Esophagus (tissue), 2 donors: ENCODE measurements at regions not wholly inside any gene's neighbourhood (a gene's known extent, or its start where the extent isn't known, plus 50 kb on each side); places are given as distances from the start of the nearest gene placed in this dataset.

Experiments
- H3K27ac ChIP-seq, 2 donors: one replicate each; pipeline ENCODE4 v1.5.1; 2013; ENCODE audit warnings: low read depth in 2 of 2, mild to moderate bottlenecking in 2 of 2, inconsistent platforms in 1 of 2, low read length in 1 of 2, moderate library complexity in 1 of 2
- H3K27me3 ChIP-seq, 2 donors: one replicate each; pipeline ENCODE4 v1.6.1; 2013; ENCODE audit warnings: low read length in 2 of 2, control low read depth in 1 of 2, mild to moderate bottlenecking in 1 of 2; ENCODE audit not compliant: insufficient read depth in 2 of 2, control insufficient read depth in 1 of 2
- H3K36me3 ChIP-seq, 2 donors: one replicate each; pipeline ENCODE4 v1.6.1; 2013; ENCODE audit warnings: low read length in 1 of 2; ENCODE audit not compliant: control insufficient read depth in 2 of 2, insufficient read depth in 2 of 2
- H3K4me1 ChIP-seq, 2 donors: one replicate each; pipeline ENCODE4 v1.6.1; 2013; ENCODE audit warnings: low read length in 1 of 2; ENCODE audit not compliant: control insufficient read depth in 2 of 2, insufficient read depth in 2 of 2
- H3K4me3 ChIP-seq, 2 donors: one replicate each; pipeline ENCODE4 v1.5.1; 2013; ENCODE audit warnings: low read length in 2 of 2, mild to moderate bottlenecking in 2 of 2, low read depth in 1 of 2, moderate library complexity in 1 of 2
- H3K9me3 ChIP-seq, 2 donors: one replicate each; pipeline ENCODE4 v1.6.1; 2013; ENCODE audit warnings: mild to moderate bottlenecking in 2 of 2, low read depth in 1 of 2, low read length in 1 of 2, moderate library complexity in 1 of 2; ENCODE audit not compliant: control insufficient read depth in 2 of 2, insufficient read depth in 1 of 2
- WGBS, 2 donors: extraction: QIAGEN DNeasy Blood & Tissue Kit; methylation state at CpG; one replicate each; pipeline ENCODE4 v1.1.7; 2013; 5-methylcytosine and 5-hydroxymethylcytosine counted together
- donor health status: healthy with polysubstance abuse.
- donor health status: Bipolar disorder and iron deficiency.

- Histone ChIP-seq H3K4me1 (no peaks in the 10 kb centered on the region), H3K27ac (no peak overlapping the region), H3K27me3 (no peaks in the 10 kb centered on the region), H3K36me3 (no peaks in the 10 kb centered on the region), H3K4me3 (no peak overlapping the region), H3K9me3 (peaks cover 3 to 7% of the 10 kb centered on the region in 2 donors)
- WGBS, 2 donors, result 60 to 63% methylated on average over 3 of the region's 3 CpGs
These were observed 890.0 kb downstream of the UQCRFS1 start for GRCh38 chr19:28322945-28323344.

GRCh38 chr19:28322491-28322890 is 890.5 kb downstream of the UQCRFS1 start:
- no peaks in the 10 kb centered on the region for H3K27me3 ChIP-seq
- H3K9me3 ChIP-seq, result peaks cover 3 to 7% of the 10 kb centered on the region in 2 donors
- H3K36me3 ChIP-seq, result no peaks in the 10 kb centered on the region
- no peak overlapping the region for H3K27ac ChIP-seq
- 76 to 78% methylated on average over 4 of the region's 4 CpGs for WGBS, 2 donors
- H3K4me1 ChIP-seq, result no peaks in the 10 kb centered on the region
- H3K4me3 ChIP-seq, result no peak overlapping the region

GRCh38 chr19:28319918-28320317 is 893.0 kb downstream of the UQCRFS1 start:
- peaks cover 0 to 10% of the 10 kb centered on the region in 2 donors for H3K9me3 ChIP-seq
- H3K36me3 ChIP-seq, result no peaks in the 10 kb centered on the region
- H3K27me3 ChIP-seq, result no peaks in the 10 kb centered on the region
- H3K27ac ChIP-seq, result no peak overlapping the region
- 73 to 77% methylated on average over 1 of the region's 1 CpG for WGBS, 2 donors
- H3K4me1 ChIP-seq, result no peaks in the 10 kb centered on the region
- no peak overlapping the region for H3K4me3 ChIP-seq

GRCh38 chr19:28319227-28319626 is 893.7 kb downstream of the UQCRFS1 start:
- no peaks in the 10 kb centered on the region for H3K4me1 ChIP-seq
- no peak overlapping the region for H3K27ac ChIP-seq
- H3K9me3 ChIP-seq, result peaks cover 2 to 10% of the 10 kb centered on the region in 2 donors
- H3K4me3 ChIP-seq, result no peak overlapping the region
- 44 to 48% methylated on average over 2 of the region's 2 CpGs for WGBS, 2 donors
- no peaks in the 10 kb centered on the region for H3K27me3 ChIP-seq
- no peaks in the 10 kb centered on the region for H3K36me3 ChIP-seq

- Histone ChIP-seq H3K27ac (no peak overlapping the region), H3K9me3 (peaks cover 4 to 10% of the 10 kb centered on the region in 2 donors), H3K4me1 (no peaks in the 10 kb centered on the region), H3K27me3 (no peaks in the 10 kb centered on the region), H3K4me3 (no peak overlapping the region), H3K36me3 (no peaks in the 10 kb centered on the region)
- 77 to 84% methylated on average over 9 of the region's 9 CpGs for WGBS, 2 donors
These were observed 894.3 kb downstream of the UQCRFS1 start for GRCh38 chr19:28318469-28319179.

- Histone ChIP-seq H3K36me3 (no peaks in the 10 kb centered on the region), H3K9me3 (peaks cover 6 to 10% of the 10 kb centered on the region in 2 donors), H3K4me3 (no peak overlapping the region), H3K27me3 (no peaks in the 10 kb centered on the region), H3K27ac (no peak overlapping the region), H3K4me1 (no peaks in the 10 kb centered on the region)
- 57 to 61% methylated on average over 7 of the region's 7 CpGs for WGBS, 2 donors
These were observed 896.5 kb downstream of the UQCRFS1 start for GRCh38 chr19:28316464-28316863.

- H3K27me3 ChIP-seq, result no peaks in the 10 kb centered on the region
- peaks cover 6 to 10% of the 10 kb centered on the region in 2 donors for H3K9me3 ChIP-seq
- H3K36me3 ChIP-seq, result no peaks in the 10 kb centered on the region
- H3K4me3 ChIP-seq, result no peak overlapping the region
- H3K27ac ChIP-seq, result no peak overlapping the region
- WGBS, 2 donors, result 59 to 89% methylated on average over 3 of the region's 3 CpGs
- no peaks in the 10 kb centered on the region for H3K4me1 ChIP-seq
These were observed 898.2 kb downstream of the UQCRFS1 start for GRCh38 chr19:28314756-28315155.

GRCh38 chr19:28314287-28314686 is 898.7 kb downstream of the UQCRFS1 start:
- Histone ChIP-seq H3K27me3 (no peaks in the 10 kb centered on the region), H3K27ac (no peak overlapping the region), H3K4me1 (no peaks in the 10 kb centered on the region), H3K36me3 (no peaks in the 10 kb centered on the region), H3K4me3 (no peak overlapping the region), H3K9me3 (peaks cover 6 to 10% of the 10 kb centered on the region in 2 donors)
- WGBS, 2 donors, result 63 to 66% methylated on average over 4 of the region's 4 CpGs

- Histone ChIP-seq H3K27ac (no peak overlapping the region), H3K27me3 (no peaks in the 10 kb centered on the region), H3K9me3 (peaks cover 6 to 8% of the 10 kb centered on the region in 2 donors), H3K4me1 (no peaks in the 10 kb centered on the region), H3K4me3 (no peak overlapping the region), H3K36me3 (no peaks in the 10 kb centered on the region)
- WGBS, 2 donors, result 61% methylated on average over 10 of the region's 10 CpGs
These were observed 899.3 kb downstream of the UQCRFS1 start for GRCh38 chr19:28313633-28314032.

GRCh38 chr19:28312269-28312668 is 900.7 kb downstream of the UQCRFS1 start:
- peaks cover 4 to 16% of the 10 kb centered on the region in 2 donors for H3K9me3 ChIP-seq
- no peak overlapping the region for H3K4me3 ChIP-seq

More at GRCh38 chr19:28312269-28312668, 900.7 kb downstream of the UQCRFS1 start:
- 58 to 82% methylated on average over 8 of the region's 8 CpGs for WGBS, 2 donors
- H3K4me1 ChIP-seq, result no peaks in the 10 kb centered on the region
- no peaks in the 10 kb centered on the region for H3K36me3 ChIP-seq
- no peak overlapping the region for H3K27ac ChIP-seq
- H3K27me3 ChIP-seq, result no peaks in the 10 kb centered on the region
